T47D (cell line): ENCODE measurements at regions not wholly inside any gene's neighbourhood (a gene's known extent, or its start where the extent isn't known, plus 50 kb on each side); places are given as distances from the start of the nearest gene placed in this dataset.
"Not testable (repeated sequence)": the region's sequence is repeated elsewhere in the genome, so short reads cannot be mapped to it uniquely, and the experiment has no call there.

Experiments
- DNase-seq, 2 experiments: peaks; one replicate each; pipeline versions ENCODE4 v3.0.0 to v3.0.0-alpha.2; 2011 to 2012; ENCODE audit warnings: low read depth in 1 of 2, low spot score in 1 of 2
- JUND ChIP-seq: IDR thresholded peaks from 2 replicates; pipeline ENCODE4 v1.6.1; 2012; ENCODE audit warnings: low read depth
- in situ Hi-C: cut with HindIII; loops from 2 replicates; pipeline ENCODE4 v1.10.0; 2016; ENCODE audit warnings: low sequenced_read_pairs, low pct_unique_long_range_greater_than_20kb

DNA sequence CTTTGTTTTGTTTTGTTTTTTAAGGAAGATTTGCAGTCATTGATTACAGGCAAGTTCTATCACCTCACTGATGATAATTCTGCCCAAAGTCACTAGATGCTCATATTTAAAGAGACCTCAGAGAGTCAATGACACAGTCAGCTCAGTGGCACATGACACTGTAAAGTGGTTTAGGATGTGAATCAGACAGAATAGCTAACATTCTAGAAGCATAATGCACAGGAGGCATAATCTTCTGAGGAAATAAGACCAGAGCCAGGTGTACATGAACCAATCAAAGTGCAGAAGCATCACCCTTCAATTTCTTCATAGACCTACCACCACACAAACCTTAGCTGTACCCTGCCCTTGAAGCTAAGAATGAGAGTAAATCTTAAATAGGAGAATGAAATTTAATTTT lies 268.5 kb downstream of the BRINP2 start:
- in situ Hi-C loops, result no loop called here
- no peak for DNase-seq
- no peak for TF ChIP-seq JUND

DNA sequence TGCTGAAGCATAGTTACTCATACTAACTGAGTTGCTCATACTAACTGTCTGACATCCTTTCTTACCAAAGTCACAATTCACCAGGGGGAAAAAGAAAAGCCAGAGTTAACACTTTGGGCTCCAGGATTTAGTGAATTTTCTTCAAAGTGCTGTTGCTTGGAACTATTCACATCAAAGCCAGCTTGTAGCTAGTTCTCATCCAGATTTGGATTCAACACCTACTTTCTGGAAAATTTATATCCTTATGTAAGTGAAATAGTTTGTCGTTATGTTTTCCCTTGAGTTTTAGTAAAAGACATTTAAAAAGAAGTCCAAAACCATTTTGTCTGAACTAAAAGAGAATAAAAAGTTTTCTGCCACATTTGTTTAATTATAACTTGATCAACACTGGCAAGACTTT lies 264.6 kb downstream of the BRINP2 start:
- in situ Hi-C loops, result no loop called here
- no peak for TF ChIP-seq JUND
- no peak for DNase-seq

DNA sequence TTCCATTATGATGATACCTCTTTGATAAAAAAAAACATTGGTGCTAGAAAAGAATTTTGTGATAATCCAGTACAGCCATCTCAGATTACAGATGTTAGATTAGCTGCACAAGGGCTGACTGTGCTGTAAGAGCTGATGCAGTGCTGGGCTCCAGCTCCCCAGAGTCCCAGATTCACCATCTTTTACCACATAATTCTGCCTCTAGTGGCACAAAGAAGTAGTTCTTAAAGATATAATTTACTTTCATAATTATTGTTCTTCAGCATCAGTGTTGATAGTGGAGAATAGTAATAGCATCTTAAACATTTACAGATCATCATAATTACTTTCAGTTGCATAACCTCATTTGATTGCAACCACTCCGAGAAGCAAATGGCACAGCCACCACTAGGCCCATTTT lies 262.1 kb downstream of the BRINP2 start:
- DNase-seq, result no peak
- no peak for TF ChIP-seq JUND
- in situ Hi-C loops, result no loop called here

DNA sequence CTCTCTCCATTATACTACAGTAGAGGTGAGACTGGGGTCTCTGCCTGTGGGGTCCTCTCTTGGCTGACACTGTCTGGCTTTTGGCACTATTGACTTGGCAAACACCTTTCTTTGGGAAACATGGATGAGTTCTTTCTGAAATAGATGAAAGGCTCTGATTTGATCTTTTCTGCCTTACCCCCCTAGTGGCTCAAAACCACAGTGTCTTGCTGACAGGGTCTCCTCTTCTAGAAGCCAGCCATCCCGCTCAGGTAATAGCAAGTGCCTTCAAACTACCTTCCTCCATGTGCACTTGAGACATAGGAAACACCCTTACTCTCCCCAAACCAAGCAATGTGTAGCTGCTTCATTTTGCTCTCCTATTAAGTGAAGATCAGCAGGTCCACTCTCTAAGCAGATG lies 260.4 kb downstream of the BRINP2 start:
- TF ChIP-seq JUND, result no peak
- in situ Hi-C loops, result no loop called here
- no peak for DNase-seq

DNA sequence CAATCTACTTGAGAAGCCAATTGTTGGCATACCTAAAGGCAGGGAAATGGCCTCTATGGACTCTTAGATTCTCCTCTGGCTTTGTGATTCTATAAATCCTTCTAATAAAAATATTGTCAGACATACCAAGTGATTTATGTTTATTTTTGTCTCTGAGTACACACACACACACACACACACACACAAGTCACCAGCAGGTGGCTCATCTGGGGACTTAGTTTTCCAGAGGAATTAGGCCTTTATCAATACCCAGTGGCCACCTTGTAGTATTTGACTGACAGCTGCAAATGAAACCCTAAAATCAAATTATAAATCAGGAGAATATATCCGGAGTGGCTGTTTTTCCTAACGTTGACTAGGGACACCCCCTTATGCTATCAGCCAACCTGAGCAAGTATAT lies 258.5 kb downstream of the BRINP2 start:
- TF ChIP-seq JUND, result no peak
- in situ Hi-C loops, result no loop called here
- DNase-seq, result no peak

DNA sequence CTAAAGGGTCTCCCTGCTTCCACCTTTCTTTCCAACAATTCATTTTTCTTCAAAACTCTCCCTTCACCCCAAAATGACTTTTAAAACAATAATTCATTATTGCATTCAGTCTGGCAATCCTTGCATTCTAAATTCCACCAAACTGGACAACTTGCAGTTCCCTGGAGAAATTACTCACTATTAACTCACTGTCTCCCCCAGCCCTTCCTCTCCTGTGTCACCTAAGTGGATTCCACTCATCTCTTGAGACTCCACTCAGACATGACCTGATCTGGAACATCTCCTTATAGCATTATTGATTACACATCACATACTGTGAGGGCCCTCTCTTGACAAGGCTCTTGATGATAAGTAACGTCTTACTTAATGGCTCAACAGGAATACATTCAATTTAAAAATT lies 257.1 kb downstream of the BRINP2 start:
- in situ Hi-C loops, result no loop called here
- DNase-seq, result no peak
- TF ChIP-seq JUND, result no peak

DNA sequence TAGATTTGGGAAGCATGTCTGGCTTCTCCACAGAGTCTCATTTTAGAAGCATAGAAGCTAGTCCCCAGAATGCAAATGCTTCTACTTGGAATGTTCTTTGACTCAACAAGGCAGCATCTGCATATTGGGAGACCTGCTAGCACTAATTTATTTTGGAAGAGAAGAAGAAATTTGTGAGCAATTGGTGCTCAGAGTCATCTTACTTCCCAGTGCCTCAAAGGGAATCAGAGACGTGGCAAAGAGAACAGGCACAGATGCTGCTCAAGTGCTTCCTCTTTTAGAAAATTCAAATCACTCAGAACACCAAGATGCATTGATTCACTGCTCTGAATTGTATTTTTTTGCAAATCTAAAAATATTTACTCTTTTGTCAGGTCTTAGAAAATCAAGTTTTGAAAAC lies 255.7 kb downstream of the BRINP2 start:
- DNase-seq, result no peak
- in situ Hi-C loops, result no loop called here
- no peak for TF ChIP-seq JUND

DNA sequence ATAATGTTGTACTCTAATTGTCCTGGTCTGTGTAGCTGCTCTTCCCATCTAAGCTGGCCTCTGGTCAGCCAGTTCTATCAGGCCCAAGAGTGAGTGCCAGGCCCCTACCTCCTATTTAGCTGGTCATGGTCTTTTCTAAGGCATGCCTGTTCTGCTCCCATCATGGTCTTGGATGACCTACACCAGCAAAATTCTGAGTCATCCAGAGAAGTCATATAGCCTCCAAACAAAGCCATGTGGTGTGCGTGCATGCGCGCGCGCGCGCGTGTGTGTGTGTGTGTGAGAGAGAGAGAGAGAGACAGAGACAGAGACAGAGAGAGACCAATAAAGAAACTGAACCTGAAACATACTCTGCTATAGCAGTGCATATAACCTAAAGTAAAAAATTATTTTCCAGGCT lies 254.4 kb downstream of the BRINP2 start:
- in situ Hi-C loops, result no loop called here
- no peak for TF ChIP-seq JUND
- DNase-seq, result no peak

DNA sequence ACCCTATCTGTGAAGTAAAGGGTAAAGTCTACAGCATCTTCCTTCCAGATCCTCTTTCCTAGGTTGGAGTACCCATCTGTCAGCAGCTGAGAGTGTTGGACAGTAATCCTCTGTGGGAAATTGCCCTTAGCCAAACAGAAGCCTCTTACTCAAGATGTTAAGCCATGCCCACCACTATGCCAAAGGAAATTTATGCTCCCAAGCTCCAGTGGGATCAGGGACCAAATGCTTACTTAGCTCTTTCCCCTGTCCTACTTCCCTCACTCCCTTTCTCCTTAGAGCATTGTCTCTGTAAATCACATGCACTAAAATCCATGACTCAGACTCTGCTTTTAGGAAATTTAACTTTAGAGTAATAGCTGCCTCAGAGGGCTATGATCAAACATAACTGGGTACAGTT lies 254.0 kb downstream of the BRINP2 start:
- TF ChIP-seq JUND, result no peak
- in situ Hi-C loops, result no loop called here

DNA sequence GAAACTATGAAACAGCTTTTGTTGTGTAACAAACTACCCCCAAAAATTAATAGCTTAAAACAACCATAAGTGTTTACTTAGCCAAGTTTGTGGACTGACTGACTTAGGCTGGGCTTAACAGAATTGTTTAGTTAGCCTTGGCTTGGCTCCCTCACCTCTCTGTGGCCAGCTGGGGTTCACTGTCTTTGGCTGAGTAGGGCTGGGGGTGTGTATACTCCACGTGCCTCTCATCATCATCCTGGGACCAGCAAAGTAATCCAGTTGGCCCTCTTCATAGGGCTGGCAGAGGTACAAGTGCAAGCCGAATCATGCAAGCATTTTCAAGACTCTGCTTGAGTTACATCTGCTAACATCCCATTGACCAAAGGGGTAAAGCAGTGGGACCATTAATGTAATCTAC lies 252.3 kb downstream of the BRINP2 start:
- no peak for DNase-seq
- in situ Hi-C loops, result no loop called here

More for the DNA sequence above, 254.0 kb downstream of the BRINP2 start:
- DNase-seq, result no peak

DNA sequence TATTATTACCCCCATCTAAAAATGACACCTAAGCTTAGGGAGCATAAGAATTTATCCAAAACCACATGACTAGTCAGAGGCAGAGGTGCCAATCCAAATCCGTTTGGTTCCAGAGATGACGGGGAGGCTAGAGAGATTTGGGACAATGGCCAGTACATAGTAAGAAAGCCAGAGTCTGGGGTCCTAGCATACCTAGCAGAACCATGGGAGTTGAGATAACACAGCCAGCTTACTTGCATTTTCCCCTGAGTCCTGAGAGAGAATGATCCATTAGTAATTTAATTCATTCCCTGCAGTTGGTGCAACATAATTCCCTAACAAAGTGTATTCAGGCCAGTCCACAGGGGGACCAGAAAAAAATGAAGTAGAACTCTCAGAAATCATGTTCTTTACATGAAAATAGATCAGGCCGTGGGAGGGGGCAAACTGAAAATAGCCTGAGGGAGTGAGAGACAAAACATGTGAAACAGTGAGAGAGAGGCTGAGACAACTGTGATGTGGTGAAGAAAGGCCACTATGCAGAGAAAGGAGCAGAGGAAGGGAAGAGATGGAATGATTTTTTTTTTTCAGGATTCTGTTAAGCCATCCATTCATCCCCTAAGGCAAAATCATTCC lies 243.3 kb downstream of the BRINP2 start:
- TF ChIP-seq JUND, result no peak
- in situ Hi-C loops, result no loop called here
- no peak for DNase-seq

More for the DNA sequence above, 252.3 kb downstream of the BRINP2 start:
- TF ChIP-seq JUND, result no peak

DNA sequence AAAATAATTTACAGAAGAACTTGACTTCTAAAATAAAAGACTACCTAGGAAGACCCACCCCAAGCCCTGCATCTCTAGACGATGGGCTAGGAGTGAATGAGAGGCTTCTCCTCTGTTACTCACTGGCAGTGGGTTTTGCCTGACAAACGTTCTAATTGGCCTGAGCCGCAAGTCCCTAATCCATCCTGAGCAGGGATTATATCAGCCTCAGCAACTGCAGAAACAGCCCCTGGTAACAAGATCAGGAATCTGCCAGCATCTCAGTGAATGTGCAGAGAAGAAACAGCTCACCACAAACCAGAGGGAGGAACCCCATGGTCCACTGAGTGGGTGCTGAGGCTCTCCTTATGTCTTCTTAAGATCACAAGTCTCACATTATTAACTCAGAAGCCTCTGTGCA lies 240.6 kb downstream of the BRINP2 start:
- TF ChIP-seq JUND, result no peak

DNA sequence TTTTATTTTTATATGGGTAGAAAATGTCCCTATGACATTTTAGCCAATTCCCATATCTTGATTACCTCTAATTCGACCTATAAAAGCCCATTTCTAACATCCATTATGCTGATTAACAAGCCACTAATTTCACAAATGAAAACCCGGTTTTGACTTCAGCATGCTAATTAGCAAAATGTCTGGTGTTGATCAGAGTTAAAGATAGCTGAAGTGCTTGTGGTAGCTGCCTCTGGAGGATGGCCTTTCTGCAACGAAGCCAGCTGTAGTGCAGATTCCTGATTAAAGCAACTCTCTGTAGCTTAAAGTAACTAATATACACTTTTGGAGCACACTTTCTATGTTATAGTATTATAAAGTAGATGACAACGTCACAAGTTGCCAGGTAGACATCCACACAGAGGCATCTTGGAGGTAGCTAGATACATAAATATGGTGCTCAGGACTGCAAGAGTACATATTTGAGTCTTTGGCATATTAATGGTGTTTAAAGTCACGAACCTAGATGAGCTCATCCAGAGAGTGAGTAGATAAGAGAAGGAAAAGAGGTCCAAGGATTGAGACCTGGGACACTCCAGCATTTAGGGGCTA lies 239.5 kb downstream of the BRINP2 start:
- in situ Hi-C loops, result no loop called here
- no peak for TF ChIP-seq JUND
- DNase-seq, result no peak

More for the DNA sequence above, 240.6 kb downstream of the BRINP2 start:
- DNase-seq, result no peak
- in situ Hi-C loops, result no loop called here

DNA sequence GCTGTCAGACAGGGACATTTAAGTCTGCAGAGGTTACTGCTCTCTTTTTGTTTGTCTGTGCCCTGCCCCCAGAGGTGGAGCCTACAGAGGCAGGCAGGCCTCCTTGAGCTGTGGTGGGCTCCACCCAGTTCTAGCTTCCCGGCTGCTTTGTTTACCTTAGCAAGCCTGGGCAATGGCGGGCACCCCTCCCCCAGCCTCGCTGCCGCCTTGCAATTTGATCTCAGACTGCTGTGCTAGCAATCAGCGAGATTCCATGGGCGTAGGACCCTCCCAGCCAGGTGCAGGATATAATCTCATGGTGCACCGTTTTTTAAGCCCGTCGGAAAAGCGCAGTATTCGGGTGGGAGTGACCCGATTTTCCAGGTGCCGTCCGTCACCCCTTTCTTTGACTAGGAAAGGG lies 235.6 kb downstream of the BRINP2 start:
- in situ Hi-C loops, result not testable (repeated sequence)

More for the DNA sequence above, 235.6 kb downstream of the BRINP2 start:
- DNase-seq, result not testable (repeated sequence)
